Neural cell (in vitro differentiated cells): ENCODE measurements at regions not wholly inside any gene's neighbourhood (a gene's known extent, or its start where the extent isn't known, plus 50 kb on each side); places are given as distances from the start of the nearest gene placed in this dataset.

ENCODE experiments used
- H2AFZ ChIP-seq: fragments of 200-600, 300-800 bp; sonication (generic), shearing (Covaris generic); 2 replicates; pipeline ENCODE4 v1.6.0; 2014; ENCODE audit warnings: low read depth, mild to moderate bottlenecking, antibody characterized with exemption, low read length, moderate library complexity
- H3F3A ChIP-seq: fragments of 200-600 bp; shearing (Covaris generic); 2 replicates; pipeline ENCODE4 v1.6.1; 2016; ENCODE audit warnings: mild to moderate bottlenecking, moderate library complexity, mixed read lengths, antibody characterized with exemption, low read length; ENCODE audit not compliant: insufficient read depth, poor library complexity, severe bottlenecking
- H3K27ac ChIP-seq: fragments of 200-600, 300-800 bp; sonication (generic), shearing (Covaris generic); 2 replicates; pipeline ENCODE4 v1.5.1; 2014; ENCODE audit warnings: mild to moderate bottlenecking, low read length, moderate library complexity
- H3K27me3 ChIP-seq: fragments of 300-800, 200-600 bp; sonication (generic), shearing (Covaris generic); 2 replicates; pipeline ENCODE4 v1.6.0; 2014; ENCODE audit warnings: mild to moderate bottlenecking, low read depth, low read length, moderate library complexity; ENCODE audit not compliant: insufficient read depth
- H3K36me3 ChIP-seq: fragments of 300-800, 200-600 bp; sonication (generic), shearing (Covaris generic); 2 replicates; pipeline ENCODE4 v1.5.1; 2014; ENCODE audit warnings: mild to moderate bottlenecking, antibody characterized with exemption, low read length, moderate library complexity; ENCODE audit not compliant: insufficient read depth
- H3K4me2 ChIP-seq: fragments of 300-800, 200-600 bp; sonication (generic), shearing (Covaris generic); 2 replicates; pipeline ENCODE4 v1.6.0; 2014; ENCODE audit warnings: mild to moderate bottlenecking, low read length
- H3K4me3 ChIP-seq: fragments of 300-800, 200-600 bp; sonication (generic), shearing (Covaris generic); 2 replicates; pipeline ENCODE4 v1.5.1; 2014; ENCODE audit warnings: mild to moderate bottlenecking, low read length, moderate library complexity
- H3K79me2 ChIP-seq: fragments of 200-600 bp; shearing (Covaris generic); replicated peaks from 2 replicates; pipeline ENCODE4 v1.6.0; 2014; ENCODE audit warnings: mild to moderate bottlenecking, low read length, moderate library complexity; ENCODE audit not compliant: insufficient read depth
- H3K9ac ChIP-seq: fragments of 300-800, 200-600 bp; sonication (generic), shearing (Covaris generic); 2 replicates; pipeline ENCODE4 v1.6.1; 2016; ENCODE audit warnings: mild to moderate bottlenecking, low read length, mixed read lengths
- H3K9me2 ChIP-seq: fragments of 200-600 bp; shearing (Covaris generic); 2 replicates; pipeline ENCODE4 v1.6.1; 2016; ENCODE audit warnings: mild to moderate bottlenecking, low read length, mixed read lengths; ENCODE audit not compliant: insufficient read depth
- H3K9me3 ChIP-seq: fragments of 200-600, 300-800 bp; sonication (generic), shearing (Covaris generic); 2 replicates; pipeline ENCODE4 v1.6.1; 2016; ENCODE audit warnings: mild to moderate bottlenecking, mixed run types, low read length, moderate library complexity, mixed read lengths
- H4K20me1 ChIP-seq: fragments of 200-600 bp; shearing (Covaris generic); 2 replicates; pipeline ENCODE4 v1.6.1; 2016; ENCODE audit warnings: mild to moderate bottlenecking, mixed run types; ENCODE audit not compliant: insufficient read depth
- CTCF ChIP-seq: fragments of 450-650 bp; IDR thresholded peaks from 2 replicates; pipeline ENCODE4 v1.5.1; 2014; ENCODE audit warnings: antibody characterized with exemption, mild to moderate bottlenecking, moderate library complexity; ENCODE audit not compliant: poor library complexity, severe bottlenecking
- EP300 ChIP-seq: fragments of 450-650 bp; conservative IDR thresholded peaks from 2 replicates; pipeline ENCODE4 v1.6.1; 2014; ENCODE audit warnings: antibody characterized with exemption, mild to moderate bottlenecking, moderate library complexity; ENCODE audit not compliant: poor library complexity, severe bottlenecking
- EZH2 ChIP-seq: fragments of 200-600, 300-800 bp; shearing (Covaris generic), sonication (generic); IDR thresholded peaks from 2 replicates; pipeline ENCODE4 v1.6.1; 2014; ENCODE audit warnings: antibody characterized with exemption, low read length, borderline replicate concordance, mild to moderate bottlenecking; ENCODE audit not compliant: insufficient read depth, poor library complexity, severe bottlenecking
- MXI1 ChIP-seq: fragments of 450-650 bp; conservative IDR thresholded peaks from 2 replicates; pipeline ENCODE4 v1.6.1; 2014; ENCODE audit warnings: antibody characterized with exemption, mild to moderate bottlenecking; ENCODE audit not compliant: poor library complexity, severe bottlenecking
- POLR2AphosphoS5 ChIP-seq: IDR thresholded peaks from 2 replicates; pipeline ENCODE4 v1.6.1; 2012
- RAD21 ChIP-seq: fragments of 450-650 bp; conservative IDR thresholded peaks from 2 replicates; pipeline ENCODE4 v1.6.1; 2014; ENCODE audit warnings: antibody characterized with exemption, mild to moderate bottlenecking, moderate library complexity
- REST ChIP-seq: IDR thresholded peaks from 2 replicates; pipeline ENCODE4 v1.6.1; 2012; ENCODE audit warnings: borderline replicate concordance
- SMC3 ChIP-seq: fragments of 450-650 bp; conservative IDR thresholded peaks from 2 replicates; pipeline ENCODE4 v1.6.1; 2014; ENCODE audit warnings: antibody characterized with exemption, mild to moderate bottlenecking, moderate library complexity; ENCODE audit not compliant: poor library complexity
- TAF1 ChIP-seq: IDR thresholded peaks from 2 replicates; pipeline ENCODE4 v1.6.1; 2012; ENCODE audit warnings: low read depth

- no peak overlapping the region for H3K4me3 ChIP-seq
- H3K36me3 ChIP-seq = no peaks in the 10 kb centered on the region
- H2AFZ ChIP-seq = no peak overlapping the region
- no peaks in the 10 kb centered on the region for H3K9me2 ChIP-seq
- no peaks in the 10 kb centered on the region for H3K27me3 ChIP-seq
- no peak overlapping the region for H3K4me2 ChIP-seq
- no peaks in the 10 kb centered on the region for H4K20me1 ChIP-seq
- H3K27ac ChIP-seq = no peak overlapping the region
- TF ChIP-seq MXI1 (no peak), EZH2 (no peak), POLR2AphosphoS5 (no peak), TAF1 (no peak), CTCF (no peak), REST (no peak), SMC3 (no peak), EP300 (no peak), RAD21 (no peak)
- no peaks in the 10 kb centered on the region for H3F3A ChIP-seq
- H3K9ac ChIP-seq = no peak overlapping the region
- peaks cover 4% of the 10 kb centered on the region for H3K9me3 ChIP-seq
- no peaks in the 10 kb centered on the region for H3K79me2 ChIP-seq
Observed at GRCh38 chr22:47817380-47817779, 1054.9 kb downstream of the TBC1D22A start.

GRCh38 chr22:47816863-47817210, 1054.4 kb downstream of the TBC1D22A start:
- Histone ChIP-seq H3K9ac (no peak overlapping the region), H3K27ac (no peak overlapping the region), H3F3A (no peaks in the 10 kb centered on the region), H3K36me3 (no peaks in the 10 kb centered on the region), H3K79me2 (no peaks in the 10 kb centered on the region), H4K20me1 (no peaks in the 10 kb centered on the region), H3K4me3 (no peak overlapping the region), H2AFZ (no peak overlapping the region), H3K9me3 (peaks cover 4% of the 10 kb centered on the region), H3K4me2 (no peak overlapping the region), H3K9me2 (no peaks in the 10 kb centered on the region), H3K27me3 (no peaks in the 10 kb centered on the region)
- TF ChIP-seq EZH2 (no peak), REST (no peak), POLR2AphosphoS5 (no peak), EP300 (no peak), TAF1 (no peak), RAD21 (no peak), SMC3 (no peak), MXI1 (no peak), CTCF (no peak)
